ENCODE measurements at regions not wholly inside any gene's neighbourhood (a gene's known extent, or its start where the extent isn't known, plus 50 kb on each side); places are given as distances from the start of the nearest gene placed in this dataset.

- WGBS, 3 donors, result 76 to 81% (median 76%) methylated on average over 1 of the region's 1 CpG
- Histone ChIP-seq H3K9me3 (no peaks in the 10 kb centered on the region), H3K27ac (no peak overlapping the region), H3K4me1 (no peaks in the 10 kb centered on the region), H3K4me3 (no peak overlapping the region), H3K36me3 (ENCODE audit: insufficient read depth in 1 of 2, low read depth in 1 of 2) (no peaks in the 10 kb centered on the region), H3K27me3 (ENCODE audit: insufficient read depth in 3 of 3, low read length in 2 of 3) (no peaks in the 10 kb centered on the region)
- DNase-seq (no peak), ATAC-seq (no peak)
- intact Hi-C loops (cut with DNase I), result no loop called here
- TF ChIP-seq, protein P1, sequence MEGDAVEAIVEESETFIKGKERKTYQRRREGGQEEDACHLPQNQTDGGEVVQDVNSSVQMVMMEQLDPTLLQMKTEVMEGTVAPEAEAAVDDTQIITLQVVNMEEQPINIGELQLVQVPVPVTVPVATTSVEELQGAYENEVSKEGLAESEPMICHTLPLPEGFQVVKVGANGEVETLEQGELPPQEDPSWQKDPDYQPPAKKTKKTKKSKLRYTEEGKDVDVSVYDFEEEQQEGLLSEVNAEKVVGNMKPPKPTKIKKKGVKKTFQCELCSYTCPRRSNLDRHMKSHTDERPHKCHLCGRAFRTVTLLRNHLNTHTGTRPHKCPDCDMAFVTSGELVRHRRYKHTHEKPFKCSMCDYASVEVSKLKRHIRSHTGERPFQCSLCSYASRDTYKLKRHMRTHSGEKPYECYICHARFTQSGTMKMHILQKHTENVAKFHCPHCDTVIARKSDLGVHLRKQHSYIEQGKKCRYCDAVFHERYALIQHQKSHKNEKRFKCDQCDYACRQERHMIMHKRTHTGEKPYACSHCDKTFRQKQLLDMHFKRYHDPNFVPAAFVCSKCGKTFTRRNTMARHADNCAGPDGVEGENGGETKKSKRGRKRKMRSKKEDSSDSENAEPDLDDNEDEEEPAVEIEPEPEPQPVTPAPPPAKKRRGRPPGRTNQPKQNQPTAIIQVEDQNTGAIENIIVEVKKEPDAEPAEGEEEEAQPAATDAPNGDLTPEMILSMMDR (IDR thresholded peaks at IDR 0.05), result no peak
Measured at GRCh38 chr9:26308328-26308727, 584.3 kb downstream of the CAAP1 start.

DNA sequence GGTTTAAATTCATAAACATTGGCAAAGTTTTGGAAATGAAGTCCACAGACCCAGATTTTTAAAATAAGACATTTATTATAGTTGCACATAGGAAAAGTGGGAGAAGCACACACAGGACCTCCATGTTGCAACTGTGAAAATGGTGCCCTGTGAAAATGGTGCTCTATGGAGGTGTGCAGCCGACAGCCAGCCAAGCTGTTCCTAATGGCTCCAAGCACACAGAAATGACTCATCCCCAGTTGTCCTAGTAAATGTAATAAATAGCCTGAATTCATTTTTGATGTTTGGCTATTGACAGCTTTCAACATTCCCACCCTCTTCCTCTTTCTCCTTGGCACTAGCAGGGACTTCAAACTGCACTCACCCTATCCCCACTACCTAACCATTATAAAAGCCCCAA, 590.9 kb downstream of the CAAP1 start:
- Histone ChIP-seq H3K27ac (no peak overlapping the region), H3K4me1 (no peaks in the 10 kb centered on the region), H3K27me3 (ENCODE audit: insufficient read depth in 3 of 3, low read length in 2 of 3) (no peaks in the 10 kb centered on the region), H3K36me3 (ENCODE audit: insufficient read depth in 1 of 2, low read depth in 1 of 2) (no peaks in the 10 kb centered on the region), H3K4me3 (no peak overlapping the region), H3K9me3 (no peaks in the 10 kb centered on the region)
- DNase-seq (no peak), ATAC-seq (no peak)
- intact Hi-C loops (cut with DNase I), result no loop called here
- 78 to 85% (median 80%) methylated on average over 1 of the region's 1 CpG for WGBS, 3 donors
- TF ChIP-seq, protein P1 (IDR thresholded peaks at IDR 0.05), result no peak

DNA sequence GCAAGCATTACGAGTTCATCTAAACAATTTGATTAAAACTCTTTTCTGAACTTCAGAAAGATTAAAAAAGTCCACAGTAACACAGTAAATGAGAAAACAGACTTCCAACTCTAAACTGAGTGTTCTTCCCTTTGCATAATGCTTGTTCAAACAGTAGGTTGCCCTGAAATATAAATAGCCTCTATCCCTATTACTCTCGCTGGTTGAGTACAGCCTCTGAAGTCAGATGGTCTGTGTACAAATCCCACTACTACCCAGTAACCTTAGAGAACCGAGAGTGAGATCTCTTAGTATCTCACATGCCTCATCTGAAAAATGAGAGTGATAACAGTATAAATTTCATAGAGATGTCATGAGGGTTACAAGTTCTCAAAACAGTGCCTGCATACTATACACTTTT, 591.6 kb downstream of the CAAP1 start:
- H3K27ac ChIP-seq, result no peak overlapping the region
- DNase-seq (no peak), ATAC-seq (no peak)
- intact Hi-C loops (cut with DNase I), result no loop called here
- H3K36me3 ChIP-seq (ENCODE audit: insufficient read depth in 1 of 2, low read depth in 1 of 2), result no peaks in the 10 kb centered on the region
- H3K27me3 ChIP-seq (ENCODE audit: insufficient read depth in 3 of 3, low read length in 2 of 3), result no peaks in the 10 kb centered on the region
- H3K9me3 ChIP-seq, result no peaks in the 10 kb centered on the region
- H3K4me1 ChIP-seq, result no peaks in the 10 kb centered on the region
- H3K4me3 ChIP-seq, result no peak overlapping the region
- 77 to 82% (median 82%) methylated on average over 3 of the region's 3 CpGs for WGBS, 3 donors
- TF ChIP-seq, protein P1 (IDR thresholded peaks at IDR 0.05), result no peak

- no peaks in the 10 kb centered on the region for H3K4me1 ChIP-seq
- TF ChIP-seq, protein P1 (IDR thresholded peaks at IDR 0.05), result no peak
- ATAC-seq (no peak), DNase-seq (no peak)
- no peak overlapping the region for H3K4me3 ChIP-seq
- H3K36me3 ChIP-seq (ENCODE audit: insufficient read depth in 1 of 2, low read depth in 1 of 2), result no peaks in the 10 kb centered on the region
- 90 to 92% (median 91%) methylated on average over 5 of the region's 5 CpGs for WGBS, 3 donors
- intact Hi-C loops (cut with DNase I), result no loop called here
- no peak overlapping the region for H3K27ac ChIP-seq
- H3K9me3 ChIP-seq, result no peaks in the 10 kb centered on the region
- no peaks in the 10 kb centered on the region for H3K27me3 ChIP-seq (ENCODE audit: insufficient read depth in 3 of 3, low read length in 2 of 3)
Measured at GRCh38 chr9:26296910-26297572, 595.6 kb downstream of the CAAP1 start.

GRCh38 chr9:26292943-26293342, 599.7 kb downstream of the CAAP1 start:
- intact Hi-C loops (cut with DNase I), result no loop called here
- H3K36me3 ChIP-seq (ENCODE audit: insufficient read depth in 1 of 2, low read depth in 1 of 2), result no peaks in the 10 kb centered on the region
- no peak for ATAC-seq

More at GRCh38 chr9:26292943-26293342, 599.7 kb downstream of the CAAP1 start:
- WGBS, 3 donors, result 19 to 32% (median 31%) methylated on average over 3 of the region's 3 CpGs
- TF ChIP-seq, protein P1 (IDR thresholded peaks at IDR 0.05), result no peak
- Histone ChIP-seq H3K4me1 (no peaks in the 10 kb centered on the region), H3K27ac (no peak overlapping the region), H3K27me3 (ENCODE audit: insufficient read depth in 3 of 3, low read length in 2 of 3) (no peaks in the 10 kb centered on the region), H3K4me3 (no peak overlapping the region), H3K9me3 (no peaks in the 10 kb centered on the region)
- no peak for DNase-seq

Data from psoas muscle (tissue), 7 donors.